GM12878 (cell line): ENCODE measurements at regions not wholly inside any gene's neighbourhood (a gene's known extent, or its start where the extent isn't known, plus 50 kb on each side); places are given as distances from the start of the nearest gene placed in this dataset.

Experiments used
- ATAC-seq: fragments of 200-7000 bp; cut with Tn5 transposase; 3 replicates; pipeline ENCODE4 v1.9.1; 2020; ENCODE audit warnings: mild to moderate bottlenecking, moderate library complexity
- BruUV-seq: library from RNA; stranded (reverse); fragments of 400-500 nt; replicated peaks from 2 replicates; lab custom pipeline; 2021; lab: Mats Ljungman, UMichigan
- CTCF ChIA-PET: fragments of 300-600 bp; sonication (Branson Sonifier 250); formaldehyde crosslinking; extraction: SDS; loops from one replicate; lab custom pipeline; 2021; ENCODE audit warnings: inconsistent platforms; lab: Yijun Ruan, JAX
- POLR2A ChIA-PET: fragments of 350-600 bp; formaldehyde crosslinking; extraction: SDS; loops from one replicate; lab custom pipeline; 2021; ENCODE audit warnings: inconsistent platforms; lab: Charles Lee
- RAD21 ChIA-PET: fragments of 300-600 bp; sonication (Branson Sonifier 250); formaldehyde crosslinking; loops from one replicate; lab custom pipeline; 2023; ENCODE audit warnings: antibody characterized with exemption; ENCODE audit not compliant: unreplicated experiment; lab: Charles Lee
- SMC1A ChIA-PET: fragments of 300-600 bp; sonication (Branson Sonifier 250); formaldehyde crosslinking; loops from one replicate; lab custom pipeline; 2023; ENCODE audit not compliant: unreplicated experiment, uncharacterized antibody; lab: Charles Lee
- DNase-seq: peaks from one replicate; pipeline ENCODE4 v3.0.0-alpha.2; 2011; ENCODE audit warnings: low read depth, low spot score
- FAIRE-seq: peaks from 3 replicates; lab custom pipeline; 2011; peaks lifted over from hg19 to GRCh38; lab: Jason Lieb, UNC
- H2AFZ ChIP-seq: 2 replicates; pipeline ENCODE4 v1.6.0; 2011; ENCODE audit warnings: low read depth, low read length, control low read depth; ENCODE audit not compliant: control insufficient read depth
- H3K27ac ChIP-seq: 2 replicates; pipeline ENCODE4 v1.5.1; 2011; ENCODE audit warnings: control low read depth; ENCODE audit not compliant: control insufficient read depth, insufficient read depth
- H3K27me3 ChIP-seq, 2 experiments: replicated peaks in 1 of 2; 2 replicates each; pipeline versions ENCODE4 v1.6.0 to v1.6.1; 2011; ENCODE audit warnings: low read length in 1 of 2; ENCODE audit not compliant: control insufficient read depth in 2 of 2, insufficient read depth in 2 of 2
- H3K36me3 ChIP-seq, 2 experiments: 2 replicates each; pipeline ENCODE4 v1.5.1; 2011; ENCODE audit warnings: low read length in 1 of 2; ENCODE audit not compliant: control insufficient read depth in 2 of 2, insufficient read depth in 2 of 2
- H3K4me1 ChIP-seq: 2 replicates; pipeline ENCODE4 v1.6.1; 2011; ENCODE audit warnings: mild to moderate bottlenecking, low read length, moderate library complexity, mixed read lengths; ENCODE audit not compliant: control insufficient read depth, insufficient read depth
- H3K4me2 ChIP-seq: 2 replicates; pipeline ENCODE4 v1.6.0; 2011; ENCODE audit warnings: control low read depth; ENCODE audit not compliant: control insufficient read depth, insufficient read depth
- H3K4me3 ChIP-seq: fragments of 200-600 bp; sonication (generic); 2 replicates; pipeline ENCODE4 v1.5.1; 2016
- H3K79me2 ChIP-seq: 2 replicates; pipeline ENCODE4 v1.6.0; 2011; ENCODE audit warnings: low read length; ENCODE audit not compliant: control insufficient read depth, insufficient read depth
- H3K9ac ChIP-seq: 2 replicates; pipeline ENCODE4 v1.8.0; 2011; ENCODE audit warnings: low read length, control low read depth, mixed read lengths; ENCODE audit not compliant: control insufficient read depth, insufficient read depth
- H3K9me3 ChIP-seq: replicated peaks from 3 replicates; pipeline ENCODE4 v1.5.1; 2011; ENCODE audit warnings: mild to moderate bottlenecking, low read length; ENCODE audit not compliant: control insufficient read depth, insufficient read depth
- H4K20me1 ChIP-seq: 2 replicates; pipeline ENCODE4 v1.6.0; 2011; ENCODE audit not compliant: control insufficient read depth, insufficient read depth
- ATF3 ChIP-seq: IDR thresholded peaks from 2 replicates; pipeline ENCODE4 v1.6.1; 2011; ENCODE audit warnings: low read depth, mild to moderate bottlenecking, low read length, moderate library complexity, borderline replicate concordance; ENCODE audit errors: extremely low read depth
- CHD1 ChIP-seq: IDR thresholded peaks from 2 replicates; pipeline ENCODE4 v1.6.1; 2012; ENCODE audit warnings: low read depth, low read length, improper control_type of control experiment
- FOXK2 ChIP-seq: fragments of 450-650 bp; IDR thresholded peaks from 2 replicates; pipeline ENCODE4 v1.6.1; 2017; ENCODE audit warnings: mild to moderate bottlenecking, moderate library complexity
- MEF2B ChIP-seq: fragments of 450-650 bp; IDR thresholded peaks from 2 replicates; pipeline ENCODE4 v1.6.1; 2018; ENCODE audit warnings: mild to moderate bottlenecking, moderate library complexity; ENCODE audit not compliant: partially characterized antibody, poor library complexity, severe bottlenecking
- NFYA ChIP-seq: IDR thresholded peaks from 2 replicates; pipeline ENCODE4 v1.6.1; 2011; ENCODE audit warnings: low read depth, mild to moderate bottlenecking, low read length, improper control_type of control experiment, borderline replicate concordance
- REST ChIP-seq: IDR thresholded peaks from 2 replicates; pipeline ENCODE4 v1.6.1; 2012; ENCODE audit warnings: mild to moderate bottlenecking, low read depth, low read length
- SMAD1 ChIP-seq: fragments of 450-650 bp; IDR thresholded peaks from 2 replicates; pipeline ENCODE4 v1.6.1; 2018; ENCODE audit warnings: mild to moderate bottlenecking, low read depth; ENCODE audit not compliant: partially characterized antibody
- TBL1XR1 ChIP-seq: IDR thresholded peaks from 2 replicates; pipeline ENCODE4 v1.6.1; 2012; ENCODE audit warnings: low read depth, low read length, improper control_type of control experiment
- TCF7 ChIP-seq: IDR thresholded peaks from 2 replicates; pipeline ENCODE4 v1.6.1; 2014; ENCODE audit warnings: antibody characterized with exemption, borderline replicate concordance
- ZNF687 ChIP-seq: fragments of 450-650 bp; IDR thresholded peaks from 2 replicates; pipeline ENCODE4 v1.6.1; 2017; ENCODE audit warnings: mild to moderate bottlenecking, moderate library complexity
- in situ Hi-C: fragments of 300-500 bp; cut with MboI; formaldehyde crosslinking; loops from 9 replicates; pipeline ENCODE4 v1.14.3; 2018; ENCODE audit warnings: mixed read lengths
- intact Hi-C: fragments of 100-400 bp; cut with micrococcal nuclease; formaldehyde crosslinking; loops from one replicate; pipeline ENCODE4 v1.14.2; 2022; ENCODE audit not compliant: unreplicated experiment

GRCh38 chr14:42665083-42665482 is 1058.4 kb downstream of the LRFN5 start:
- intact Hi-C loops: no loop called here

More at GRCh38 chr14:42665083-42665482, 1058.4 kb downstream of the LRFN5 start:
- no peak overlapping the region for H2AFZ ChIP-seq
- DNase-seq (no peak), ATAC-seq (no peak), FAIRE-seq (no peak)
- no peak overlapping the region for H3K4me3 ChIP-seq
- RAD21 ChIA-PET: no interaction called here
- H3K4me1 ChIP-seq: no peaks in the 10 kb centered on the region
- CTCF ChIA-PET: no interaction called here
- H3K36me3 ChIP-seq: no peaks in the 10 kb centered on the region
- H3K9me3 ChIP-seq: no peaks in the 10 kb centered on the region; the same call in 2 of the 3 replicates
- H3K27ac ChIP-seq: no peak overlapping the region
- POLR2A ChIA-PET: no interaction called here
- H3K9ac ChIP-seq: no peak overlapping the region
- SMC1A ChIA-PET: no interaction called here
- no peaks in the 10 kb centered on the region for H4K20me1 ChIP-seq
- BruUV-seq: no TSS peak
- H3K4me2 ChIP-seq: no peak overlapping the region
- H3K79me2 ChIP-seq: no peaks in the 10 kb centered on the region
- TF ChIP-seq FOXK2: no peak
- no peak for TF ChIP-seq REST
- TF ChIP-seq SMAD1: no peak
- no peak for TF ChIP-seq TBL1XR1
- TF ChIP-seq CHD1: no peak
- TF ChIP-seq ZNF687: no peak
- TF ChIP-seq ATF3: no peak
- TF ChIP-seq TCF7: no peak
- TF ChIP-seq NFYA: no peak
- TF ChIP-seq MEF2B: no peak
- TF ChIP-seq, all 136 proteins: peak for 0
- in situ Hi-C loops: no loop called here
- H3K27me3 ChIP-seq: no peaks in the 10 kb centered on the region
